Bronchial epithelial cell (primary cell): ENCODE measurements at regions not wholly inside any gene's neighbourhood (a gene's known extent, or its start where the extent isn't known, plus 50 kb on each side); places are given as distances from the start of the nearest gene placed in this dataset.

ENCODE experiments used
- DNase-seq: peaks from one replicate; pipeline ENCODE4 v3.0.0-alpha.2; 2010; ENCODE audit warnings: low read depth
- FAIRE-seq: peaks from 2 replicates; lab custom pipeline; 2011; peaks lifted over from hg19 to GRCh38; lab: Jason Lieb, UNC
- H3K27me3 ChIP-seq: 2 replicates; pipeline ENCODE4 v1.5.1; 2011; ENCODE audit warnings: low read length; ENCODE audit not compliant: control insufficient read depth, insufficient read depth
- H3K36me3 ChIP-seq: 2 replicates; pipeline ENCODE4 v1.5.1; 2011; ENCODE audit warnings: low read length; ENCODE audit not compliant: control insufficient read depth, insufficient read depth
- H3K4me3 ChIP-seq: 2 replicates; pipeline ENCODE4 v1.5.1; 2011; ENCODE audit warnings: mild to moderate bottlenecking, low read depth, low read length, control low read depth
- CTCF ChIP-seq: IDR thresholded peaks from 2 replicates; pipeline ENCODE4 v1.5.1; 2011; ENCODE audit warnings: mild to moderate bottlenecking, moderate library complexity, low read length, control low read depth, inconsistent platforms; ENCODE audit not compliant: insufficient read depth, severe bottlenecking

- Histone ChIP-seq H3K36me3 (no peaks in the 10 kb centered on the region), H3K27me3 (no peaks in the 10 kb centered on the region), H3K4me3 (no peak overlapping the region)
- TF ChIP-seq CTCF: no peak
- FAIRE-seq (no peak), DNase-seq (no peak)
Observed at GRCh38 chr2:64795024-64795592, 141.4 kb upstream of the SERTAD2 start.

- Histone ChIP-seq H3K27me3 (no peaks in the 10 kb centered on the region), H3K36me3 (no peaks in the 10 kb centered on the region), H3K4me3 (no peak overlapping the region)
- FAIRE-seq (no peak), DNase-seq (no peak)
- TF ChIP-seq CTCF: no peak
Observed at GRCh38 chr2:64796926-64797325, 143.2 kb upstream of the SERTAD2 start.

- H3K36me3 ChIP-seq: no peaks in the 10 kb centered on the region
- no peak overlapping the region for H3K4me3 ChIP-seq
- no peaks in the 10 kb centered on the region for H3K27me3 ChIP-seq
- FAIRE-seq (no peak), DNase-seq (peak; percentile 60)
- TF ChIP-seq CTCF: no peak
Observed at GRCh38 chr2:64797881-64798575, 144.3 kb upstream of the SERTAD2 start.

GRCh38 chr2:64799592-64800252 lies 146.0 kb upstream of the SERTAD2 start:
- FAIRE-seq (no peak), DNase-seq (peak; percentile 74)
- no peak for TF ChIP-seq CTCF
- Histone ChIP-seq H3K27me3 (no peaks in the 10 kb centered on the region), H3K4me3 (no peak overlapping the region), H3K36me3 (no peaks in the 10 kb centered on the region)

- no peak for FAIRE-seq
- H3K27me3 ChIP-seq: no peaks in the 10 kb centered on the region
- DNase-seq: no peak
- no peak overlapping the region for H3K4me3 ChIP-seq
- no peak for TF ChIP-seq CTCF
- H3K36me3 ChIP-seq: no peaks in the 10 kb centered on the region
Observed at GRCh38 chr2:64803776-64804175, 150.1 kb upstream of the SERTAD2 start.

GRCh38 chr2:64804651-64805050 lies 150.9 kb upstream of the SERTAD2 start:
- no peak overlapping the region for H3K4me3 ChIP-seq
- no peak for FAIRE-seq
- DNase-seq: no peak
- H3K27me3 ChIP-seq: no peaks in the 10 kb centered on the region
- no peak for TF ChIP-seq CTCF
- no peaks in the 10 kb centered on the region for H3K36me3 ChIP-seq
